Nucleus accumbens (tissue), 56 donors: ENCODE measurements at regions not wholly inside any gene's neighbourhood (a gene's known extent, or its start where the extent isn't known, plus 50 kb on each side); places are given as distances from the start of the nearest gene placed in this dataset.
A peak's percentile ranks its signal among the peaks of the same experiment; 100 is the strongest.
"Not testable (repeated sequence)": the region's sequence is repeated elsewhere in the genome, so short reads cannot be mapped to it uniquely, and the experiment has no call there.

ENCODE experiments used
- DNase-seq, 56 donors: peaks; one replicate each; lab custom pipeline; 2025; lab: John Stamatoyannopoulos, UW

DNA sequence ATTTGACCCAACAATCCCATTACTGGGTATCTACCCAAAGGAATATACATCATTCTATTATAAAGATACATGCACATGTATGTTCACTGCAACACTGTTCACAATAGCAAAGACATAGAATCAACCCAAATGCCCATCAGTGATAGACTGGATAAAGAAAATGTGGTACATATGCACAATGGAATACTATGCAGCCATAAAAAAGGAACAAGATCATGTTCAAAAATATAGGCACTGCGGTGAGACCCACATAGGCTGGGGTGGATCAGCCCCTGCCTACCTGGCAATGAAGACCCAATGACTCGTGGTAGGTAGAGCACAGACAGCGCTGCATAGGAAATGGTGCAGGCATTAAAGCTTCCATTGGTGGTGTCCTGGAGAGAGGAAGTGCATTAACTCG, 88.6 kb upstream of the NFIL3 start:
- DNase-seq, result not testable (repeated sequence)

- DNase-seq, result no peak
Observed at GRCh38 chr9:91503673-91504081, 80.0 kb upstream of the NFIL3 start.

DNA sequence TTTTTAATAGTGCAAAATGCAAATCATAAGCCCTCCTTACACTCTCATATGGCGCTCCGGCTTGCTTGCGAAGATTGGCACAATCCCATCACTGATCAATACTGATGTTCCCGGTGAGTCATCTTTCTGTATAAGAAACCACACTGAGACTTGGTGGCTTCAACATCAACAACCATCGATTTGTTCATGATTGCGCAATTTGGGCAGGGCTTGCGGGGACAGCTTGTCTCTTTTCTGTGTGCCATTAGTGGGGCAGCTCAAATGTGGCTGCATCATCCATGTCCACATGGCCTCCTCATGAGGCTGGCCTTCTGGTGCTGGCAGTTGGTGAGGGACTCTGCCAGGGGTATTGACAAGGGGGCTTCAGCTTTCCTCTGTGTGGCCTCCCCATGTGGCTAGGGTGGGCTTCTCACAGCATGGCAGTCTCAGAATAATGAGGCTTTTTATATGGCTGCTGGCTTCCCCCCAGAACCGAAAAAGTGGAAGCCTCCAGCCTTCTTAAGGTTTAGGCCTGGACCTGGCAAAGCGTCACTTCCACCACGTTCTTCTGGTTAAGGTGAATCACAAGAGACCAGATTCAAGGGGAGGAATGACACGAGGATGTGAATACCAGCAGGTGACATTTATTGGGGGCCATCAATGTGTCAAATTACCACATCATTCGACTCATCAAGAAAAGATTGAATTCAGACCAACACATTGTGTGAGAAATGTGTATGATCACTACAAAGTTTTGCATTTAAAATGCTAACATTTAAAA, 79.5 kb upstream of the NFIL3 start:
- no peak for DNase-seq

GRCh38 chr9:91502475-91502874, 78.8 kb upstream of the NFIL3 start:
- DNase-seq, result no peak

GRCh38 chr9:91500509-91501014, 76.9 kb upstream of the NFIL3 start:
- no peak for DNase-seq

- DNase-seq, result no peak
Observed at GRCh38 chr9:91496351-91496750, 72.7 kb upstream of the NFIL3 start.

GRCh38 chr9:91495450-91495849, 71.8 kb upstream of the NFIL3 start:
- no peak for DNase-seq

DNA sequence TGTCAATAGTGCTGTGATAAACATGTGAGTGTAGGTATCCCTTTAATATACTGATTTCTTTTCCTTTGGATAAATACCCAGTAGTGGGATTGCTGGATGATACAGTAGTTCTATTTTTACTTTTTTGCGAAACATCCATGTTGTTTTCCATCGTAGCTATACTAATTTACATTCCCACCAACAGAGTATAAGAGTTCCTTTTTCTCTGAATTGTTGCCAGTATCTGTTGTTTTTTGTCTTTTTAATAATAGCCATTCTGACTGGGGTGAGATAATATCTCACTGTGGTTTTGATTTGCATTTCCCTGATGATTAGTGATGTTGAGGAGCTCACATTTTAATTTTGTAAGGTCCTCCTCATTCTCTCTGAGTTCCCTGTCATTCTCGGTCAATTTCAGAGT, 71.1 kb upstream of the NFIL3 start:
- DNase-seq, result no peak

GRCh38 chr9:91492237-91492636, 68.6 kb upstream of the NFIL3 start:
- DNase-seq, result no peak

GRCh38 chr9:91491624-91492023, 68.0 kb upstream of the NFIL3 start:
- DNase-seq, result no peak

- DNase-seq, result peak in 7 of 56 donors; percentile 5 to 37 (median 11)
Observed at GRCh38 chr9:91489361-91489899, 65.8 kb upstream of the NFIL3 start.

DNA sequence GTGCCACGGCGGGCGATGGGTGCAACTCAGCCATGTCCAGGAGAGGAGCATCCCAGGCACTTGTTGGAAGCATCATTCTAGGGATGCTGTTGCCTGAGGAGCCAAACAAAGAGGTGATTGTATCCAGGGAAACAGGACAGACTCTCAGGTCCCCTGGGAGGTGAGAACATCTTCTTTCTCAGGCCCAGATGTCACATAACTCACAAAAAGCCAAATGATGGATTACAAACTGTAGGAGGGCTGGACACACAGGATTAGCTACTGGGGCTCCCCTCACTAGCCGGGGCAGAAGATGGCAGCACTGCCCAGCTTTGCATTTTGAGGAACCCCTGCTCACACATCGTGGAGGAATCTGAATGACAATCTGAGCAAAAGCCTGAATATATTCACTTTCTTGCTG, 64.7 kb upstream of the NFIL3 start:
- no peak for DNase-seq

DNA sequence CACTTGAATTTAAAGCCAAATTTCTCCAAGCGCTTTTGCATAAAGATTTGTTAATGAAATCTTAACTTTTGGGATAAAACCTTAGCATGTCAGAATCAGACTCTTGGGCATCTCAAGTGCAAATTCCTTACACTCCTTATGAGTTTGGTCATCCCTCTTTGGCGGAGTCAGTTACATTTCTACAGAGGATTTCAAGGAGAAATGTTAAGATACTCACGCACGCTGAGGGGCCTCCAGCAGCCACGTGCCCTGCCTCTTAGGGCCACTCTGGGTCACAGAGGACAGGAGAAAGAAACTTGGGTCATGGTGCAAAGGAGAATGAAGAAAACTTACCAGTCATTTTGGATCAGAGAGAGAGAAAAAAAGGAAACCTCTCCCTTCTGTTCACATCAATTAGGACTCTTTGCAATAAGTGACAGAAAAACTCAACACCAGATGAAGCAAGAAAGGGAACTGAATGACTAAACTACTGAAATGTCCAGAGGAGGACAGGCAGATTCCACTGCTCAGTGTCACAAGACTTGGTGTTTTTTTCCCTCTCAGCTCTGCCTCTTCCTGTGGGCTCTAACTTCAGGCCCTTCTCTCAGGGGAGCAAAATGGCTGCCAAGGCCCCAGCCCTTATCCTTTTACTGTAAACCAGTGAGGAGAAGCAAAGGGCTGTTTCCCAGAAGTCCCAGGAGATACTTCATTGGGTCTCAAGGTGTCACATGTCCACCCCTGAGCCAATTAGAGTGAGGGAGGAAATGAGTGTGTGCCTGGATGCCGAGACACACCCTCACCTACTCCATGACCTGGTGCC, 63.3 kb upstream of the NFIL3 start:
- DNase-seq, result no peak

- no peak for DNase-seq
Observed at GRCh38 chr9:91485006-91485405, 61.4 kb upstream of the NFIL3 start.

DNA sequence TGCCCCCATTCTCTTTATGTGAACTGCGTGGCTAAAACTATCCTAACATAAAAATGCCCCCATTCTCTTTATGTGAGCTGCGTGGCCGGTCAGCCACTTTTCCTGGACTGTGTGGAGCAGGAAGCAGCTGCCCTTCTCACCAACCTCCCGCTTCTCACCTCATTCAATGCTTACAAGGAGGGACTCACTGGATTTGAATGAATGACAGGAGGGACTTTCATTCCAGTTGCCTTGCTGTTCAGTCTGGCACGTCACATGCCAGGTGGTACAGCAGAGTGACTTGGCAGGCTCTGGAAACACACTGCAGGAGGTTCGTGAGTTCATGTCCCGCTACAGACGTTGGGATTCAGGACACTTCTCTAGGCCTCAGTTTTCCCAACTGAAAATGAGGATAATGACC, 60.2 kb upstream of the NFIL3 start:
- no peak for DNase-seq

DNA sequence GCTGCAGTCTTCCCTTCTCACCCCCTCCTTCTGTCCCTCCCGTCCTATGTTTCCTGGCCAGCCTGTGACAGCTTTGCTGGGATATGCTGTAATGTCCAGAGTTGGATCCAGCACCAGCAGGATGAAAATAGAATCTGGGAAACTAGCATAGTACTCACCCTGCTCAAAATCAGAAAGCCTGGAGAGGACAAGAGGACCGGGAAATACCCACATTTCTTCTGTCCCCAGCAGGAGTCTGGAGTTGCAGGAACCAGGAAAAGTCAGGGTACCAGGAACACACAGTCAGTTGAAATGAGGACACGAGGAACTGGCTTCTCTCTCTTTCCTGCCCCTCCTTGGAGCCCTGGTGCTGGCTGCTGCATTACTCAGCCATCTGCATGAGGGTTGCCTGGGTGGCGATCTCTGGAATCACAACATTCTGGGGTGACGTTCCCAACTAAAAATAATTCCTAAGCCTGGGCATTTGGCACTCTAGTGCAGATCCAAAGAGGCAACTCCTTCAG, 59.6 kb upstream of the NFIL3 start:
- peak in 3 of 56 donors; percentile 10 to 38 (median 24) for DNase-seq

- DNase-seq, result no peak
Observed at GRCh38 chr9:91481972-91482371, 58.3 kb upstream of the NFIL3 start.

DNA sequence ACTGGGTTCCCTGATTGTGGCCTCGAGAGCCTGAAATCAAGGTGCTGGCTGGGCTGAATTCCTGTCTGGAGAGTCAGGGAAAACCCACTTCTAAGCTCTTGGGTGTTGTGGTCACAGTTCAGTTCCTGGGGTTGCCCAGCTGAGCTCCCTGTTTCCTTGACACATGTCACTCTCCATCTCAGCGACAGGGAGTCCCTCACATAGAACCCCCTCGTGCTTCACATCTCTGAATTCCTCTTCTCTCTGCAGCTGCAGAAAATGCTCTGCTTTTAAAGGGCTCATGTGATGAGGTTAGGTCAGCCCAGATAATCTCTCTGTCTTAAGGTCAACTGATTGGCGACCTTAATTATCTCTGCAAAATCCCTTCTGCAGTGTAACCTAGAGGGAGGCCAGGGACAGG, 53.5 kb upstream of the NFIL3 start:
- DNase-seq, result no peak

- DNase-seq, result no peak
Observed at GRCh38 chr9:91474656-91475055, 51.0 kb upstream of the NFIL3 start.
